D721Med (cell line): ENCODE measurements at regions not wholly inside any gene's neighbourhood (a gene's known extent, or its start where the extent isn't known, plus 50 kb on each side); places are given as distances from the start of the nearest gene placed in this dataset.

Source experiments
- DNase-seq: peaks from one replicate; pipeline ENCODE4 v3.0.0; 2011; ENCODE audit warnings: low spot score; ENCODE audit not compliant: insufficient read length
- FAIRE-seq: peaks from 2 replicates; lab custom pipeline; 2011; peaks lifted over from hg19 to GRCh38; lab: Jason Lieb, UNC
- TF ChIP-seq, protein P1 (sequence below): IDR thresholded peaks from 2 replicates; pipeline ENCODE4 v1.5.1; 2012; ENCODE audit warnings: mild to moderate bottlenecking, control low read depth; ENCODE audit not compliant: insufficient read depth; ENCODE audit errors: missing control alignments

DNA sequence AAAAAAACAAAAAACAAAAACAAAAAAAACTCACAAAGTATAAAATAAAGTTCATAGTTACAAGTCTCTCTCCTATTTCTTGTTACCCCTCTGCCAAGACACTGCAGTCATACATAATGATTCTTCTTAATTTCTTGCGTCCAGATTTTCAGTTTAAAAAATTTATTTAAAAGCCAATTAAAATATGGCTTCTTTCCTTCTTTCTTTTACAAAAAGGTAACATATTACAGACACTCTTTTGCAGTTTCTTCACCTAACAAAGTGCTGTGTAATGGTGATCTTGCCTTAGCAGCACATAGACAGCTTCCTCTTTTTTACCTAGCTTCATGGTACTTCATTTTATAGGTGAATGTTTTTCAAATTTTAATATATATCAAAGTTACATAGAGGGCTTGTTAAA is 136.1 kb upstream of the SGO1 start:
- TF ChIP-seq, protein P1, sequence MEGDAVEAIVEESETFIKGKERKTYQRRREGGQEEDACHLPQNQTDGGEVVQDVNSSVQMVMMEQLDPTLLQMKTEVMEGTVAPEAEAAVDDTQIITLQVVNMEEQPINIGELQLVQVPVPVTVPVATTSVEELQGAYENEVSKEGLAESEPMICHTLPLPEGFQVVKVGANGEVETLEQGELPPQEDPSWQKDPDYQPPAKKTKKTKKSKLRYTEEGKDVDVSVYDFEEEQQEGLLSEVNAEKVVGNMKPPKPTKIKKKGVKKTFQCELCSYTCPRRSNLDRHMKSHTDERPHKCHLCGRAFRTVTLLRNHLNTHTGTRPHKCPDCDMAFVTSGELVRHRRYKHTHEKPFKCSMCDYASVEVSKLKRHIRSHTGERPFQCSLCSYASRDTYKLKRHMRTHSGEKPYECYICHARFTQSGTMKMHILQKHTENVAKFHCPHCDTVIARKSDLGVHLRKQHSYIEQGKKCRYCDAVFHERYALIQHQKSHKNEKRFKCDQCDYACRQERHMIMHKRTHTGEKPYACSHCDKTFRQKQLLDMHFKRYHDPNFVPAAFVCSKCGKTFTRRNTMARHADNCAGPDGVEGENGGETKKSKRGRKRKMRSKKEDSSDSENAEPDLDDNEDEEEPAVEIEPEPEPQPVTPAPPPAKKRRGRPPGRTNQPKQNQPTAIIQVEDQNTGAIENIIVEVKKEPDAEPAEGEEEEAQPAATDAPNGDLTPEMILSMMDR, result no peak
- FAIRE-seq, result no peak
- no peak for DNase-seq

DNA sequence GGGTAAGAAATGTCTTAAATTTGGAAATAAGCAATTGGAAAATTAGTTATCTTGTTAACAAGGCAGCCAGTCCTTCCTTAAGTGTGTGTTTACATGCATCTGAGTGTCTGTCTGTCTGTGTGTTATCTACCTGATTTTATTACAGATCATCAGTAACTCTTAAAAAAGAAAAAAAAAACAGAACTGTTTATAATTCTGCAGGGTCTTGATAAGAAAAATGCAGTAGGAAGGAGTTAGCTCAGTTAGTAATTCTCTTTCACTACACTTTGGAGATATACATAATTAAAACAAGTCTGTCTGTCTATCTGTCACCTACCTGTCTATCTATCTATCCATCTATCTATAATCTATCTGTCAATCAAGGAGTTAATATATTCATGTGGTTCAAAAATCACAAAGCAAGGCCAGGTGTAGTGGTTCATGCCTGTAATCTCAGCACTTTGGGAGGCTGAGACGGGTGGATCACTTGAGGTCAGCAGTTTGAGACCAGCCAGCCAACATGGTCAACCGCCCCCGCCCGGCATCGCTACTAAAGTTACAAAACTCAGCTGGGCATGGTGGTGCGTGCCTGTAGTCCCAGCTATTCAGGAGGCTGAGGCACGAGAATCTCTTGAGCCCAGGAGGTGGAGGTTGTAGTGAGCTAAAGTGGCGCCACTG is 135.5 kb upstream of the SGO1 start:
- FAIRE-seq (no peak), DNase-seq (no peak)
- TF ChIP-seq, protein P1, result no peak

DNA sequence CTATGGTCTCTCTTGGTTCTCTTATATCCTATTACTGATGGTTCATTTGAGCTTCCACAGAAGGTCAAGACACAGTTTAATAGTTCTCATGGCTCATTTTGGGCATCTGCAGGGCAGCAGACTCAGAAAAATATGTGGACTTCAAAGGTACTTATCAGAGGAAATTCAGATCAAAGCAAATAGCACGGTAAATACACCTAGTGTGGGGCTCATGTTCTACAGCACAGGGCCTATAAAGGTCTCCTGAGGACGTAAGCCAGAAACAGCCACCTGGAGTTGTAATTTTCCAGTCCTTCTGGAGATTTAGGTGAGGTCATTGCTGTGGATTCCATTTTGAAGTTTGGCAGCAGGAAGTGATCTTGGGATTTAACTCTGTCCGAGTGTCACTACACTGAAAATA is 134.5 kb upstream of the SGO1 start:
- DNase-seq, result no peak

DNA sequence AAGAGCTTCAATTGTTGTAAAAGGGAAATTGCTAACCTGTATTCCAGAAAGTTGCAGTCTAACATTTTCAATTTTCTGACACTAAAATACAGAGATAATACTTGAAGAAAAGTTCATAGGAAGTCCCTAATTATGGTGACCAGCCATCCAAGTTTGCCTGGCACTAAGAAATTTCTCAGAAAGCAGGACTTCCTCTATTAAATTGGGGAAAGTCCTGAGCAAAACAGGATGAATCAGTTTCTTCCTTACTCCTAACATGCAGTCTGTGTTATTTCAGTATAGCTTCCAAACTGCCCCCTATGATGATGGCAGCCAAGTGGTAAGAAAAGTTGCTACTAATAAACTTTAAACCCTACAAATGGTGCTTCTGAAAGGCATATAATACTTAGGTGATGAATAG is 133.5 kb upstream of the SGO1 start:
- no peak for DNase-seq
- FAIRE-seq, result no peak
- TF ChIP-seq, protein P1, result no peak

More for the DNA sequence above, 134.5 kb upstream of the SGO1 start:
- no peak for FAIRE-seq
- TF ChIP-seq, protein P1, result no peak

DNA sequence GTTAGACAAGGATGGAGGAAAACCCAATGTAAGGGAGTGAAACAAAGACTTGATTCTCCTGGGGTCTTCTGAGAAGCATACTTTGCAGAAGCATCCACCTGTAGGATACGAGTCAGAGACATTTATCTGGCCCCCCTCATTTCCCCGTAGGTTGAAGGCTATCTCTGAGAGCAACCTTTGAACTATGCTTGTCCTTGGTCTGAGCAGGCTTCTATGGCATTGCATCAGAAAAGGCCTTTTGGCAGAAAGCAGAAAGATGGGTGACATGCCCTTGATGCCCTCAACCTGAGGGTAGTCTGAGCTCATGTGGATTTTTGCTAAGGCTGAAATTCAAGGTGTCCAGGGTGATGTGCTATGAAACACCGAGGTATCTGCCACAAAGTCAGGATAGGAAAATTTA is 131.6 kb upstream of the SGO1 start:
- FAIRE-seq, result no peak
- no peak for DNase-seq
- TF ChIP-seq, protein P1, result no peak

DNA sequence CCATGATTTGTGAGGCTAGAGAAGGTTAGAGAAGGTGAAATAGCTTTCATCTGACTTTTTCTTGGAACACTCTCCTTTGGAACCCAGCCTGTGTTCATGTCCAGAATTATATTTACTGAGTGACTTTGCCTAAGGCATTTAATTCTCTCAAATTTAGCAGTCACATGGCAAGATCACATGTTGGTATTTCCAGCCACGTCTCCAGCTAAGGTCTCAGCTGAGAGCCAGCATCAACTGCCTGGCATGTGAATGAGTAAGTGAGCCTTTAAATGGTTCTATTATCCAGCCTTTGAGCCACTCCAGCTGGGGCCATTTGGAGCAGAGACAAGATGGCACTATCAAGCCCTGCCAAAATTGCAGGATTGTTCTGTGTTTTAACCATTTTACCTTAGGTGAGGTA is 130.2 kb upstream of the SGO1 start:
- TF ChIP-seq, protein P1, result no peak
- FAIRE-seq, result no peak
- no peak for DNase-seq

DNA sequence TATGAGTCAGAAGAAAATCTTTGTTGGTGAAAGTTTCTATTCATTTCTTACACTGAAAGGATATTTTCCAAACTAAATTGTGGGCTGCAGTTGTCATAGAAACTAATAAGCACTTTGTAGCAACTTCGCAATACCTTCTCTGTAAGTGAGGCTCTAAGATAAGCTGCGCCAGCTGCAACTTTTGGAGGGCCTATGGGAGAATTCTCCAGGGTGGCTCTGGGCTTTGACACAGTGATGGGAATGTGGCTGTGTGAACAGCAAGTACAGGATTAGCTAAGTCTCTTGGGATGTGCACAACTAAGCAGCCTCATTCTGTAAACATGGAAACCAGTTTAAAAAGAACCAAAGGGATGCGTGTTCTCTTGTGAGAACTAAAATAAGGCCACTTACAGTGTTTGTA is 124.6 kb upstream of the SGO1 start:
- TF ChIP-seq, protein P1, result no peak
- FAIRE-seq (no peak), DNase-seq (no peak)
